H1 (cell line): ENCODE measurements at regions not wholly inside any gene's neighbourhood (a gene's known extent, or its start where the extent isn't known, plus 50 kb on each side); places are given as distances from the start of the nearest gene placed in this dataset.

Experiments
- GTF2F1 ChIP-seq: IDR thresholded peaks from 2 replicates; pipeline ENCODE4 v1.6.1; 2012; ENCODE audit warnings: low read depth, low read length, improper control_type of control experiment, borderline replicate concordance
- KDM1A ChIP-seq: fragments of 200-600, 300-600 bp; sonication (generic); IDR thresholded peaks from 2 replicates; pipeline ENCODE4 v1.7.1; 2016; ENCODE audit warnings: mild to moderate bottlenecking, low read length, borderline replicate concordance
- YY1 ChIP-seq: IDR thresholded peaks from 2 replicates; pipeline ENCODE4 v1.6.1; 2011; ENCODE audit warnings: low read depth, mild to moderate bottlenecking, low read length

DNA sequence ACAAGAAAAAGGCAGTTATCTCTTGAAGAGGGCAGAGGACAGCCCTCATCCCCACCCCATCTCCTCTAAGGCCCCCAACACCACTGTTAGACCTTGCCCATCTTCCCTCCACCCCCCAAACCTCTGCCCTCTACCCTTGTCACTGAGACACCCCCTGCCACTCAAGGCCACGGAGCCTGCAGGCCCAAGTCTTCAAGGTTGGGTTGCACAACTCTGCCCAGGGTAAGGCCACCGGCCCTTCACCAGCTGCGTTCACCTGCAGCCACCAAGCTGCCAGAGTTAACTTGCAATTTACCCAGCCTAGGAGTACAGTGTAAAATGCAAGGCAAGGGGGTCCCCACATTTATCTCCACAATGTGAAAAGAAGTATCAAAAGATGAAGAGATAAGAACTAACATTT is 128.7 kb upstream of the PKDCC start (continued):
- no peak for TF ChIP-seq YY1
- no peak for TF ChIP-seq KDM1A
- TF ChIP-seq GTF2F1, result no peak
